HG02840 (cell line): ENCODE measurements at regions not wholly inside any gene's neighbourhood (a gene's known extent, or its start where the extent isn't known, plus 50 kb on each side); places are given as distances from the start of the nearest gene placed in this dataset.

ENCODE experiments used
- ATAC-seq: cut with Tn5 transposase; IDR thresholded peaks from one replicate; pipeline ENCODE4 v1.9.1; 2021; ENCODE audit warnings: mild to moderate bottlenecking, moderate library complexity, moderate number of reproducible peaks; ENCODE audit not compliant: unreplicated experiment, low FRiP score

DNA sequence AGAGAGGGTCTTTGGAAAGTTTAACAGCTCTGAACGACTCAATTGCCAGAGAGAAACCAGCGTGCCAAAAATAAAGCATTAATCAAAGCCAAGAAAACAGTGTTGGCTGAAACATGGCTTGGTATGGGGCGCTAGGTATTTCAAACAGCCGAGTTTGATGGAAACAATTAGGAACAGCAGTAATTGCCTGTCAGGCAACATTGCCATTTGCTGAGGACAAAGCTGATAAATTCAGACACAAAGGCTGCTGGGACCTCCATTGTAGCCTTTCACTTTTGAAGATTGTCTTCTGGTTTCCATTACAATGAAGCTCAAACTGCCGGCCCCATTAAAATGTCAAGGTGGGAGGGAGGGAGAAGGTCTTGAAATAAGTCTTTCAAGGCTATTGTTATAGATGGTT is 125.4 kb upstream of the SPDL1 start:
- no peak for ATAC-seq

DNA sequence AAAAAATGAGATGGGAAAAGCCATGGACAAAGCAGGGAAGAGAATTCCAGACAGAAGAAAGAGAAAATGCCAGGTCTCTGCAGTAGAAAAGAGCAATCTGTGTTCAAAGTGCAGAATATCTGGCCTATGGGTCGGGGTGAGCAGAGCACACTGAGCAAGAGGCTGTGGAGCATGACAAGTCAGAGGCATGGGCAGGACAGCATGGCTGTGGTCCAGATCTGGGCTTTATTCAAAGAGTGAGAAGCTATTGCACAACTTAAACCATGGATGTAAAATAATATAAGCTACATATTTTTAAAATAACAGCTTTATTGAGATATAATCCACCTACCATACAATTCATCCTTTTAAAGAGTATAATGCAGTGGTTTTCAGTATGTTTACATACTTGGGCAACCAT is 133.1 kb upstream of the SPDL1 start:
- no peak for ATAC-seq

DNA sequence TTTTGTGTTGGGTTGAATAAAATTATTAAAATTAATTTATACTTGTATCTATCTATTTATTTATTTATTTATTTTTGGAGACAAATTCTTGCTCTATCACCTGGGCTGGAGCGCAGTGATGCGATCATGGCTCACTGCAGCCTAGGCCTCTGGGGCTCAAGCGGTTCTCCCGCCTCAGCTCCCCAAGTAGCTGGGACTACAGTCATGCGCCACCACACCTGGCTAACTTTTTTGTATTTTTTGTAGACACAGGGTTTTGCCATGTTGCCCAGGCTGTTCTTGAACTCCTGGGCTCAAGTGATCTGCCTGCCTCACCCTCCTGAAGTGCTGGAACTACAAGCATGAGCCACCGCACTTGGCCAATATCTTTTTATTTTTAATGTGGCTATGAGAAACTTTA is 134.7 kb upstream of the SPDL1 start:
- no peak for ATAC-seq

DNA sequence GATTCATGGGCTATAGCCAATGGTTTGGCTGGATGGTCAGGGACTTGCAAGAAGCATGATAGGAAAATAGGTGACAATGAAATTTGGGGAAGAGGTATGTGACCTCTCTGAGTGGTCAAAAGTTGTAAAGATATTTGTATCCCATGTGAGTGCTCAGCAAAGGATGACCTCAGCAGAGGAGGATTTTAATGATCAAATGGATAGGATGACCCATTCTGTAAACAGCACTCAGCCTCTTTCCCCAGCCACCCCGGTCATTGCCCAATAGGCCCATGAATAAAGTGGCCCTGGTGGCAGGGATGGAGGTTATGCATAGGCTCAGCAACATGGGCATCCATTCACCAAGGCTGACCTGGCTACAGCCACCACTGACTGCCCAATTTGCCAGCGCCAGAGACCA is 138.4 kb upstream of the SPDL1 start:
- no peak for ATAC-seq

DNA sequence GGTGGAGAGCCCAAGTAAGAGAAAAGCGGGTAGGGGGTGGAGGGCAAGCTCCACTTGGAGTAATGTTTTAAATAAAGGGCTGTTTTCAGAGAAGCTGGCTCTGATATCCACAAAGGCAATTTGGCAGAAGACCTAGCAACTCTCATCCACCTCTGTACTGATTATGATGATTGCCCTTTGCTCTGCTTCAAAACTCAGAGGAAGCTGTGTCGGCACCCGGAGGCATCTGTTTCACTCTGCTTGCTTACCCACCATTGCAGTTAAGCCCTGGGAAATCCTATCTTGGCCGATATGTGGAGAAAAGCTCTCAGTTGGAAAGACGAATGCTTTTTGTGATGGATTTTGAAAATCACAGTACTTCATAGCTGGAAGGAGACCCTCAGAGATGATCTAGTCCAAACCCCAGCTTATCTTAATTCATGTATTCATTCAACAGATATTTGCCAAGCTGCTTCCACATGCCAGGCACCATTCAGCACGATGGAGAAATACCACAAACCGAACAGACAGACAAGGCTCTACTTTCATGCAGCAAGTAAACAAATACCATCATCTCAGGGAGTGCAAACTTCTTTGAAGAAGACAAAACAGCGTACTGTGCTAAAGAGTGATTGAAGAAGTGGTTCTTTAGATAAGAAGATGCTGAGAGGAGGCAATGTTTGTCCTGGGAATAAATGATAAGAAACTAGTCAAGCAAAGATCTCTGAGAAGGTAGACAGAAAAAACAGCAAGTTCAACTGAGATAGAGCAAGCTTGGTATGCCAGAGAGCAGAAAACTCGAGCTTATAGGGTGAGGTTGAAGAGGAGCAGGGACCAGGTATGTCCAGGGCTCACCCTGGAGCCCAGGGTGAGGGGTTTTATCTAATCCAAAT is 140.4 kb upstream of the SPDL1 start:
- ATAC-seq, result no peak

DNA sequence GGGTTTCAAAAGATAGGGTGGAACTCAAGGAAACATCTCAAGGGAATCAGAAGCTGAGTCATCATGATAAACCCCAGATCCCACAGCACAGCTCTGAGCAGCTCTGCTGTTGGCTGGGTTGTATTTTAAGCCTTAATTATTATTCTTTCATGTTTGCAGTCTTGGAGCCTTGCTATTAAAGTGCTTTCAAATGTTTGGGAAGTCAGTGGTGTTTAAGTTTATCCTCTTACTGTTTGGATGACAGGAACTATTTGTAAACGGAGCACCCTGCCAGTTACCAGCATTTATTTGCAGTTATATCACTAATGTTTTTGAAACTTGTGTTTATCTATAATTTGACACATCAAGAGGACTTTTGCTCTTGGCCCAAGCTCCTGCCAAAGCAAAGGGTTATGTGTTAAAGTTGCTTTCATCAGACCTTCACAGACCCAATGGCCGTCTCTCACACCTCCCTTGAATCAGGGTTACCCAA is 141.1 kb upstream of the SPDL1 start:
- no peak for ATAC-seq

DNA sequence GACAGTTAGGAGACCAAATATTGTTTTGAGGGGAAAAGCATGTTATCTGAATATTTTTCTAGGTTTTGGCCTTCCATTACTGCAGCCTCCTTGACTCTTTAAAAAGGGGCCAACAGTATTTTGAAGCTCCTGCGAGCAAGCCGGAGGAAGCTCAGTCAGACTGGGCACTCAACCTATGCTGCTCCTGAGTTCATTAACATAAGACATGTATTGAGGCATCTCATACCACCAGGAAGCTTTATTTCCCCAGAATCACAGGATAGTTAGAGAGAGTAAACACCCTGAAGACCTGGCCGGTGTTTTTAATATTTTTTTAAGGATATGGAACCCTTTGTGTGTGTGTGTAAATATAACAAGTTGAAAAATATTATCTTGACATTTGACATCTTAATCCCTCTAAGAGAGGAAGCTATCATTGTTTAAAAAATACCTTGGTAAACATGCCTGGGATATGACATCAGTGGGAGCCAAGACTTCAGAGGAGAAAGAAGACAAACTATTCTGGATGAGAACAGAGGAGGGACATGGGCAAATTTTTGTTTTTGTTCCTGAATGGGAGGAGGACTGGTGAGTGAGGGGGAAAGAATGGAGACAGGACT is 139.3 kb upstream of the SLIT3 start:
- no peak for ATAC-seq

DNA sequence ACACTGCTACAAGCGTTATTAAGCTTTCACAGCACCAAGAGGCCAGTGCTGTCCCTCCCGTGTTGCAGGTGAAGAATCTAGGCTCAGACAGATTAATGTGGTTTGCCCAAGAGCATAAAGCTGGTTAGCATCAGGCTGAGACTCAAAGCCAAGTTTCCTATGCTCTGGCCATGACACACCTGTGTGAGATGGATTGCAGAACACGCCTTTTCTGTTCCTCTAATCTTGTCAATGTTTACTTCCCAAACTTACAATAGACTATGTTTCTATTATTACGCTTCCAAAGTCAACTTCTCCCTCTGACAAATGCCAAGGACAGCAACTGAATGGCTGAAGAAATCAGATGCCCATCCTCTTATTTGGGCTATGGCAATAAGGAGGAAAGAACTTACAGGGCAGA is 138.4 kb upstream of the SLIT3 start:
- ATAC-seq, result no peak

DNA sequence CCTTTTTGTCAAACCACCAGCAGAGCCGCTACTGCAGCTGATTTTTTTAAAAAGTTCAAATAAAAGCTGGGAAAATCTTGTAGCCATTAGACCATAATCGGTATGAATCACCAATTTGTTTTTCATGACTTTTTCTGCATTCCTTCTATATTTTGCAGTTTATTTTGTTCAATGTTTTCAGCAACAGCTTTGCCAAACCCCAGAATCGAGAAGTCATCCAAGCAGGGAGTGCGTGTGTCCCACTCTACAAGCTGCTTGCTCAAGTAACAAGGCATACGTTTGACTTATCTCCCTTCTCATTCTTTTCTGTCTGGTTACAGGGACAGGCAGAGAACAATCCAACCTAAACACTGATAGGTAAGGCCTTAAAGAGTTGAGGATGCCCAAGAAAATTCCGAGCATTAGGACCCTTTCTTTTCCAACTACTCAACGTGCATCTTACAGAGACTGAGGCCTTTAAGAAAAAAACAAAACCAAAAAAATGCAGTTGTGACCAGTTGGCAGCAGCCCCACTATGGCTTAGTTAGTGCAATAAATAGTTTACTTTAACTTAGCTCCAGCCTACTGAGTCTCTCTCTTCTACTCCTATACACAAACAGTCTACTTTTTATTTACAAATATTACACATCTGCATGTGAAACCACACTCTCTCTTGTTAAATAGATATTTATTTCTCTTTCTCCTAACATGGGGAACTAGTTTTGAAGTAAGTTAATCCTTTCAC is 134.7 kb upstream of the SLIT3 start:
- ATAC-seq, result no peak

DNA sequence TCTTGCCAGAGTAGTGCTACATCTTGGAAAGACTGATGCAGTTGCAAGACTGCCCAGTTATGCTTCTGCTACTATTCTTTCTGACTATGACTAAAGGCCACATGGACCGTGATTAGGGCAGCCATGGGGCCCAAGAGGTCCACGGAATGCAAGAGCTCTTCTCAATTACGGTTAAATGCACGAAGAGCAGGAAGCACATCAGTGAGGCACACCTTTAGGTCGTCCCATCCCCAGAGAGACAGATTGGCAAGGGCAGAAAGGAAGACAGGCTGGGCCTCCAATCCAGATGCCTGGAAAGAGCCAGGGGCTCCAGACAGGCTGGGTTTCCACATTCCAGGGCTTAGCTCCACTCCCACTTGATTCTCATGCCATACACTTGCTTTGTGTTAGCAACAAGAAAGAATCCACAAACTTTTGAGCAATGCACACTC is 132.3 kb upstream of the SLIT3 start:
- no peak for ATAC-seq

DNA sequence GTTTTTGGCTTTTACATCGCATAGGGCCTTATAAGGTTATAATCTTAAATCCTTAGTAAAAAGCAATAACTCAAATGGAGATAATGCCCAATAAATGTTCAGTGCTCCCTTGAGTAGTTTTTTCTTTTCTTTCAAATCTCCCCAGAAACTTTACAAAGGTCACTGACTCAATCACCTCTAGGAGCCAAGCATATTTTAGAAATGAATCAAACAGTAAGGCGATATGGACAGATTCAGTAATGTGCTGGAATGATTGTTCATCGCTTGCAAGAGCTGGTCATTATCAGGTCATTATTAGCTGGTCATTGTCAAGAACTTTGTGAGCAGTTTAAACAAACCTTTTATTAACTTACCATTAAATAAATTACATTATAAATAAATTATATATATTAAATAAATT is 130.4 kb upstream of the SLIT3 start:
- ATAC-seq, result no peak

DNA sequence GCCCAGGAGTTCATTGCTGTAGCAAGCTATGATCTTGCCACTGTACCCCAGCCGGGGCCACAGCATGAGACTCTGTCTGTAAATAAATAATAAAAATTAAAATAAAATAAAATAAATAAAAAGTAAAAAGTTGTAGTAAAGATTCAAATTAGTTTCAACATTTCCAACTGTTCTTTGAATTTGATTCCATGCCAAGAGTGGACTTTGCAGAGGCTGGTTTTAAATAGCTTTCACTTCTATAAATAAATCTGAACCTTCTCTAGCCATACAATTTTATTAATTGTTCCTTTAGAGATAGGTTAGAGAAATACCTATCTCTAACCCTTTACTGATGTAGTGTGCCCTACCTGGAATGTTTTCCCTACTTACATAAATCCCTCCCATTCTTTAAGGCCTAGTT is 129.7 kb upstream of the SLIT3 start:
- ATAC-seq, result no peak

DNA sequence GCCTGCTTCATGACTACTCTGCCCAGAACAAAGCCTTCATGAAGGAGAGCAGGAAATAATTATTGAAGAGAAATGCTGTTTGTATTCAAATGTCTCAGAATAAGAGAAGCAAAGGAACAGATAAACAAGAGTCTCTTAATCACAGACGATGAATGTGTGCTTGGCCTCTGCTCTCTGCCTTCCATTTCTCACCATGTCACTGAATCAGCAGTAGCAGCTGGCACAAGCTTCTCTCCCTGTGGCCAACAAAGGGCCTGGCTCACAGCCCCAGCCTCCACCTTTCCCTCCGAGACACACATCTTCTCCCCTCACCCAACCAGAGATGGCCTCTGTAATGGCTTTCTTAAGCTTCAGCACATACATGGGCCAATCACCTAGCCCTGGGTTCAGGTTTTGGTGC is 128.1 kb upstream of the SLIT3 start:
- no peak for ATAC-seq

DNA sequence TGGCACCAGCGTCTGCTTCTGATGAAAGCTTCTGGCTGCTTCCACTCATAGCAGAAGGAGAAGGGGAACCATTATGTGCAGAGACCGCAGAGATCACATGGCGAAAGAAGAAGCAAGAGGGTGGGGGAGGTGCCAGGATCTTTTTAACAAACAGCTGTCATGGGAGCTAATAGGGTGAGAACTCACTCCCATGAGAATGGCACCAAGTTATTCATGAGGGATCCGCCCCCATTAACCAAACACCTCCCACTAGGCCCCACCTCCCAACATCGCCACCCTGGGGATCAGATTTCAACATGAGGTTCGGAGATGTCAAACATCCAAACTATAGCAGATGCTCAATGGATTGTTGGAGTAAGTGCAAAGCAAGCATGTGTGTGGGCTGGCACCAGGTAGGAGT is 125.8 kb upstream of the SLIT3 start:
- no peak for ATAC-seq

DNA sequence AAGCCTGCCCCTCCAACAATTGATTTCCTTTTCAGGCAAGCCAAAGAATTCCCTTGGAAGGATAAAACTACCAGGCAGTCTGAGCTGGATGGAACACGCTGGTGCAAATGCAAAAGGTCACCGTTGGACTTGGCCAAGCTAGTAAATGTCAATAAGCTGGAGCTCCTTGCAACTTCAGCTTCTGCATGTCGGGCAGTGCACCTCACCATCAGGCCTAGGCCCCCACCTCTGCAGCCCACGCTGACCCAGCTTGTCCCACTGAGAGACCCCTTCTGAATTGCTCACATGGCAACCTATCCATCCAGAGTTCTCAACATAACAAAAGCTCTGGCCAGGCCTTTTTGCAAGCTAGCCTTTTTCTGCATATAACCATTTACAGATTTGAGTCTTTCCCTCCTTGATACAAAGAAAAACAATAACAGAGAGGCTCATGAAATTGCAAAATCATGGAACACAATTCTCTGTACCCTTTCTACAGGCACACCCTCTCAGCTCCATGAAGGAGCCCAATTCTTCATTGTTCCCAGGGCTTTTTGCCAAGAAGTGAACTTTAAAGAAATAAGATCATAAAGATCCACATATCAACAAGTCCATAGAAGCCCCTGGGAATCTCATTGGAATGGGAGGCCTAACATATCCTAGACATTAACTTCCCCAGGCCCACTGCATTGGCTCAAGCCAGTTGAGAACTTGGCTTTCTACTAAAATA is 123.9 kb upstream of the SLIT3 start:
- no peak for ATAC-seq

DNA sequence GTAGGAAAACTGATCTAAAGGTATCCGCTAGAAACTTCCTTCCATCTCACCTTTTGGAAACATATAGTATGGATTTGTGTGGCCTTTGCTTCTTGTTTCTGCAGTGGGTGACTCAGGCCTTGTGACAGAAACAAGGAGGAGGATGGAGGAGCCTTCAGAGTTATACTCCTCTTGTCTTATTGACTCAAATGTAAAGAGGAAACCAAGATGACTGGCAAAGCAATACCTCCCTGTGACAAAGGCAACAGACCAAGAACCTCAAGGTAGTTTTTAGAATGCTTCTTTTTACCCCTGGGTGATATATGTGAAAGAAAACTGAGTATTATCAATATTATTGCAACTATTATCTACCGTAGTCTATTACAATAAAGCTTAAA is 123.3 kb upstream of the SLIT3 start:
- ATAC-seq, result no peak

DNA sequence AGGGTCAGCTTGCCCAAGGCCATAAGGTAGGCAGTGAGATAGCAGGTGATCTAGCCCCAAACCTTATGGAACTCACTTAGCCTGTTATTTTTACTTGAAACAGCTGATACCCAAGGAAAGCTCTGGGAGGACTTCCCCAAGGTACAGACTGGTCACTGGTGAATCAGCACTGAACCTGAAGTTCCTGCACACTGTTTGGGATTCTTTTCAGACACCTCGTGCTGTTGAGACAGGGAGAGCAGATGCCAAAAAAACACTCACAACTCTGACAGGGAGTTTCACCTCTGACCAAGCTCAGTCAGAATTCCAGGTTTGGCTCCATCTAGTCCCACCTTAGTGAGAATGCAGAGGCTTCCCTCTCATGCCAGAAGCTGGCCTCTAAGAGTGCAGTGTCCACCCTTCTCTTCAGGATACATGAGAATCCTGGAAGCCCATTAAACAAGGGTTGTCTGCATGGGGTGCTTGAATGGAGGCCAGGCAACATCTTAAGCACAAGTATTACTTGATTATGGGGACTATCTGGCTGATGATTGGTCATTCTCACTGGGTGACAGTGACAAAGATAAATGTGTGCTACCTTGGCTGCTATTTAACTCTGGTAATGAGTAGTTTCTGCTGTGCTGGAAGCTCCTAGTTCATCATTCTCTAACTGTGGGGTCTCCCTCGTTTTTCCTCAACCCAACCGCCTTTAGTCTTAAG is 122.8 kb upstream of the SLIT3 start:
- ATAC-seq, result no peak

DNA sequence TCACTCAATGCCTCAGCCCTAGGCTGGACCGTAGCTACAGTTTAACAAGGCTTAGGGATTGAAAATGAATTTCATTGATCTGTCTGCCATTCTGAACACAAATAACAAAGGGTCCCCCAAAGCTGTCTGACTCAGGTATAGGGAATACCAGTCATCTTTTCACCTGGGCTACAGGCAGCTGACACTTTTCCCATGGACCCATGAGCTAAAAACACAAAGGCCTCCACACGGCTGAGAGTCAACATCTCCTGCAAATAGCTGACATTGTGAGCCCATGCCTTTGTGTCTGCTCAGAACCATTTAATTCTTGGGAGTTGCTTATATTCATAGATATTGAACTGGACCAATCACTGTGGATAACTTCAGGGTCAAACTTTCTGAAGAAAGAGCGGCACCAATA is 121.1 kb upstream of the SLIT3 start:
- ATAC-seq, result no peak

DNA sequence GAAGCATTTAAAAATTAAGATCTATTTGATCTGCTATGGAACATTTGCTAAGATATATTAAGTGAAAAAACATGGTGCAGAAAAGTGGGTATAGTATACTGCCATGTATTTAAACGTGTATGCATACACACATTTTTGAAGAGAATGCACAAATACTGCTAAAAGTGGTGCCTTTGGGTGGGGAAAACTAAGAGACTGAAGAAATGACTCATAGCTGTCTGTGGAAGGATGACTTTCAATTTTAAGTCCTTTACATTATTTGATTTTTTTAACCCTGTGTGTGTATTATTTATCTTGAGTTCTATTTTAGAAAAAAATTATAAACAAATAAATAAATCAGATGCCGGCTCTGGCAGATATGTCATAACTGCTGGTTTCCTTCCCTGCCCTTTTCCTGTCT is 120.7 kb upstream of the SLIT3 start:
- ATAC-seq, result no peak

DNA sequence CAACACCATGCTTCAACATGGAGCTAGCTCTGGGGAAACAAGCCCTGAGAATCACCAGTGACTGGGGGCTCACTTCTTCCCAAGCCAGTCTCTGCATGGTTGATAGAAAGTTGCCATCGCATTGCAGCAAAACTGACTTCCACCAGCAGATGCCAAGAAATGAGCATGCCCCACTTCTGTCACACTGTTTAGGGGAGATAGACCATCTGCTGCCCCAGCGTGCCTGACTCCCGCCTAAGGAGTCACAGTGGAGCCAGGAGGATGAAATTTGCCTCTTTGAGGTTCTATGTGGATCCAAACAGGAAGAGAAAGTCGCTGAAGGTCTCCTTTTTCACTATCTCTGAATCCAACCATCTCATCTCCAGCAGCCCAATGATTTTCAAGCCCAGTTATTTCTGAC is 116.7 kb upstream of the SLIT3 start:
- no peak for ATAC-seq
